Panc1 (cell line): ENCODE measurements at regions not wholly inside any gene's neighbourhood (a gene's known extent, or its start where the extent isn't known, plus 50 kb on each side); places are given as distances from the start of the nearest gene placed in this dataset.

Experiments used
- ATAC-seq: fragments of 200-7000 bp; cut with Tn5 transposase; 2 replicates; pipeline ENCODE4 v1.9.1; 2020; ENCODE audit warnings: mild to moderate bottlenecking, moderate library complexity
- BruUV-seq: library from RNA; stranded (reverse); fragments of 400-500 nt; replicated peaks from 2 replicates; lab custom pipeline; 2021; lab: Mats Ljungman, UMichigan
- CTCF ChIA-PET: fragments of 300-600 bp; sonication (Branson Sonifier 250); formaldehyde crosslinking; loops from one replicate; lab custom pipeline; 2022; ENCODE audit warnings: antibody characterized with exemption; lab: Charles Lee
- POLR2A ChIA-PET: fragments of 300-600 bp; sonication (Branson Sonifier 250); formaldehyde crosslinking; loops from one replicate; lab custom pipeline; 2022; ENCODE audit warnings: antibody characterized with exemption; lab: Charles Lee
- DNase-seq: peaks from one replicate; pipeline ENCODE4 v3.0.0-alpha.2; 2010; ENCODE audit warnings: low read depth, low spot score
- H3K27ac ChIP-seq: 2 replicates; pipeline ENCODE4 v1.5.1; 2011; ENCODE audit warnings: mild to moderate bottlenecking, low read length, inconsistent platforms
- H3K27me3 ChIP-seq: fragments of 200-500 bp; sonication (Bioruptor generic); 2 replicates; pipeline ENCODE4 v1.6.0; 2014; ENCODE audit warnings: low read length, inconsistent platforms; ENCODE audit not compliant: control insufficient read depth, insufficient read depth
- H3K36me3 ChIP-seq: fragments of 200-500 bp; sonication (Bioruptor generic); 2 replicates; pipeline ENCODE4 v1.5.1; 2014; ENCODE audit warnings: inconsistent platforms, mild to moderate bottlenecking, low read length, moderate library complexity; ENCODE audit not compliant: control insufficient read depth, insufficient read depth
- H3K4me1 ChIP-seq: 2 replicates; pipeline ENCODE4 v1.5.1; 2011; ENCODE audit warnings: inconsistent platforms, mild to moderate bottlenecking, low read length, moderate library complexity; ENCODE audit not compliant: control insufficient read depth, insufficient read depth
- H3K4me3 ChIP-seq, 2 experiments: 2 replicates each; pipeline ENCODE4 v1.5.1; 2011 to 2012; ENCODE audit warnings: low read depth in 2 of 2, low read length in 2 of 2, mild to moderate bottlenecking in 2 of 2, inconsistent platforms in 1 of 2, moderate library complexity in 1 of 2
- H3K9me3 ChIP-seq: fragments of 200-500 bp; sonication (Bioruptor generic); 2 replicates; pipeline ENCODE4 v1.5.1; 2014; ENCODE audit warnings: low read depth, mild to moderate bottlenecking, inconsistent platforms, low read length, moderate library complexity; ENCODE audit not compliant: control insufficient read depth, insufficient read depth
- CTCF ChIP-seq: fragments of 450-650 bp; IDR thresholded peaks from 2 replicates; pipeline ENCODE4 v1.5.1; 2017; ENCODE audit warnings: mild to moderate bottlenecking
- POLR2AphosphoS5 ChIP-seq: IDR thresholded peaks from 2 replicates; pipeline ENCODE4 v1.6.1; 2012; ENCODE audit warnings: mild to moderate bottlenecking, low read depth, low read length, moderate library complexity
- REST ChIP-seq, 2 experiments: IDR thresholded peaks; 2 replicates each; pipeline ENCODE4 v1.6.1; 2011 to 2012; ENCODE audit warnings: low read depth in 2 of 2, control low read depth in 1 of 2, low read length in 1 of 2, mild to moderate bottlenecking in 1 of 2, moderate library complexity in 1 of 2; ENCODE audit not compliant: insufficient read depth in 1 of 2
- SIN3A ChIP-seq: IDR thresholded peaks from 2 replicates; pipeline ENCODE4 v1.6.1; 2012; ENCODE audit warnings: low read depth, mild to moderate bottlenecking, low read length, moderate library complexity, borderline replicate concordance; ENCODE audit not compliant: insufficient read depth
- TCF7L2 ChIP-seq: IDR thresholded peaks from 2 replicates; pipeline ENCODE4 v1.6.1; 2011; ENCODE audit warnings: mild to moderate bottlenecking, low read depth, low read length, inconsistent platforms
- in situ Hi-C: cut with HindIII; loops from 2 replicates; pipeline ENCODE4 v1.10.0; 2016; ENCODE audit warnings: low sequenced_read_pairs, low pct_unique_long_range_greater_than_20kb
- intact Hi-C: fragments of 100-400 bp; cut with micrococcal nuclease; formaldehyde crosslinking; loops from one replicate; pipeline ENCODE4 v1.10.0; 2022; ENCODE audit not compliant: unreplicated experiment

- DNase-seq (no peak), ATAC-seq (no peak)
- ChIA-PET POLR2A (interaction anchor here (0.6 kb wide), 1 partner anchor 19 kb away, joined by 4 read pairs; no protein-coding TSS in a partner anchor), CTCF (no interaction called here)
- Histone ChIP-seq H3K4me3 (no peak overlapping the region), H3K27ac (no peak overlapping the region), H3K27me3 (no peaks in the 10 kb centered on the region), H3K4me1 (no peaks in the 10 kb centered on the region), H3K9me3 (no peaks in the 10 kb centered on the region), H3K36me3 (no peaks in the 10 kb centered on the region)
- no TSS peak for BruUV-seq
- in situ Hi-C loops = no loop called here
- intact Hi-C loops = no loop called here
- no peak for TF ChIP-seq SIN3A
- TF ChIP-seq TCF7L2 = no peak
- TF ChIP-seq POLR2AphosphoS5 = no peak
- TF ChIP-seq CTCF = no peak
- TF ChIP-seq REST (IDR thresholded peaks at IDR 0.05; ENCODE audit: insufficient read depth in 1 of 2, low read depth in 2 of 2, low read length in 1 of 2) = no peak
Measured at GRCh38 chr2:125684256-125684655, 971.7 kb upstream of the GYPC start.

GRCh38 chr2:125684932-125685331, 971.0 kb upstream of the GYPC start:
- TF ChIP-seq REST (IDR thresholded peaks at IDR 0.05; ENCODE audit: insufficient read depth in 1 of 2, low read depth in 2 of 2, low read length in 1 of 2) (no peak), CTCF (no peak), POLR2AphosphoS5 (no peak), SIN3A (no peak), TCF7L2 (no peak)
- CTCF ChIA-PET = no interaction called here

More at GRCh38 chr2:125684932-125685331, 971.0 kb upstream of the GYPC start:
- Histone ChIP-seq H3K4me1 (no peaks in the 10 kb centered on the region), H3K27ac (no peak overlapping the region), H3K9me3 (no peaks in the 10 kb centered on the region), H3K36me3 (no peaks in the 10 kb centered on the region), H3K27me3 (no peaks in the 10 kb centered on the region), H3K4me3 (no peak overlapping the region)
- BruUV-seq = no TSS peak
- POLR2A ChIA-PET = no interaction called here
- no peak for DNase-seq
- intact Hi-C loops (no loop called here), in situ Hi-C loops (no loop called here)
- ATAC-seq = no peak
